Left cardiac atrium (tissue), 4 donors: ENCODE measurements at regions not wholly inside any gene's neighbourhood (a gene's known extent, or its start where the extent isn't known, plus 50 kb on each side); places are given as distances from the start of the nearest gene placed in this dataset.

ENCODE experiments used
- ATAC-seq, 2 donors: fragments of 200-7000 bp; cut with Tn5 transposase; one replicate each; pipeline ENCODE4 v1.9.1; 2020; ENCODE audit warnings: mild to moderate bottlenecking in 2 of 2, moderate library complexity in 2 of 2
- DNase-seq: peaks from one replicate; pipeline ENCODE4 v3.0.0-alpha.2; 2020
- intact Hi-C, 2 donors: fragments of 100-400 bp; cut with DNase I; formaldehyde crosslinking; loops; one replicate each; pipeline versions ENCODE4 v1.14.1 to v1.15.1; 2022 to 2023
- donor health status: DM: no; HTN: yes; CAD: no.
- donor health status: DM: no; HTN: yes; CAD: no; lungs with severe emphysema.
- donor health status: DM: yes; HTN: yes; CAD: no.
- donor health status: Dilated cardiomyopathy.

GRCh38 chr3:104556372-104557078, 810.2 kb upstream of the ALCAM start:
- no peak for ATAC-seq
- intact Hi-C loops = no loop called here

GRCh38 chr3:104561324-104561723, 805.4 kb upstream of the ALCAM start:
- ATAC-seq (no peak), DNase-seq (no peak)
- intact Hi-C loops = no loop called here

More at GRCh38 chr3:104556372-104557078, 810.2 kb upstream of the ALCAM start:
- DNase-seq = no peak

DNA sequence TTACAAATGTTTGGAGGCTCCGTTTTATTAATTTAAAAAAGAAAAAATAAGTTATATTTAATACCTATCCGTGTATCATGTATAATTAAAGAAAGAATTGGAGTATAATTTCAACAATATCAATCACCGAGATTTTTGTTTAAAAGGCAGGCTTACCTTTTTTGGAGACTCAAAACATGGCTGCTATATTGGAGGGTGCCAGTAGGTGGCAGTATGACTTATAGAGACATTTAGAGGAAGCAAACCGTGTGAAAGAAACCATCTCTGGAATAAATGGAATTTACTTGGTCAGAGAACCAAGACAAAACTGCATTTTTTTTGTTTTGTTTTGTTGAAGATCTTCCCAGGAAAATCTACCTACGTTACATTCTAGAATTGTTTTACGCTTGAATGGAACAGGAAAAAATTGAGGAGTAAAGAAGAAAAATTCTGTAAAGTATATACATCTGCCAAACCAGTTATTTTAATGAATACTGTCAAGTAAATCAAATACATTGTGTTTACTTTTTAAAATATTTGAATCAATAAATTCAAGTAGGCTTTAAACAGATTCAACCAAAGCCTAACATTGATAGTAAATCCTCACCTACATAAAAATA, 802.6 kb upstream of the ALCAM start:
- intact Hi-C loops = no loop called here
- ATAC-seq = no peak
- peak; percentile 37 for DNase-seq

DNA sequence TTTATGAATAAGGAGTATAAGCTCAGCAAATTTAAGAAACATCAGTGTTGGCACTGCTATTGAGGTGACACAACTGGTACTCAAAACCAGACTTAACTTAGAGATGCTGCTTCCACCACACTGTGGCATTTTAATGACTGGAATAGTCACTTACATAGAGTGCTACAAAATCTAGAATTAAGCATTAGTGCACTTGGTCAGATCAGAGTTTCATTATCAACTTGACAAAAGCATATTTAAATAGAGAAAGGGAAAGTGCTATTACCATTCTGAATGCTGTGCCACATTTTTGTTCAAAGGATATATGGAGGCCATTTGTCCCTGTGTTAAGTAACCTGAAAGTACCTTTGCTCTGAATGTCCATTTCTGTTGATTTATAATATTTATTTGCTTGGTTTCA, 800.7 kb upstream of the ALCAM start:
- ATAC-seq (no peak), DNase-seq (no peak)
- intact Hi-C loops = no loop called here

- intact Hi-C loops = no loop called here
- DNase-seq (no peak), ATAC-seq (no peak)
Observed at GRCh38 chr3:104575634-104576033, 791.1 kb upstream of the ALCAM start.

- intact Hi-C loops = no loop called here
- ATAC-seq = no peak
- DNase-seq = no peak
Observed at GRCh38 chr3:104578558-104578957, 788.2 kb upstream of the ALCAM start.

- intact Hi-C loops = no loop called here
- ATAC-seq = no peak
- DNase-seq = no peak
Observed at GRCh38 chr3:104582092-104582491, 784.6 kb upstream of the ALCAM start.

- DNase-seq (no peak), ATAC-seq (no peak)
- intact Hi-C loops = no loop called here
Observed at GRCh38 chr3:104584682-104585081, 782.0 kb upstream of the ALCAM start.

- no peak for DNase-seq
- intact Hi-C loops = no loop called here
- ATAC-seq = no peak
Observed at GRCh38 chr3:104586344-104586743, 780.4 kb upstream of the ALCAM start.

DNA sequence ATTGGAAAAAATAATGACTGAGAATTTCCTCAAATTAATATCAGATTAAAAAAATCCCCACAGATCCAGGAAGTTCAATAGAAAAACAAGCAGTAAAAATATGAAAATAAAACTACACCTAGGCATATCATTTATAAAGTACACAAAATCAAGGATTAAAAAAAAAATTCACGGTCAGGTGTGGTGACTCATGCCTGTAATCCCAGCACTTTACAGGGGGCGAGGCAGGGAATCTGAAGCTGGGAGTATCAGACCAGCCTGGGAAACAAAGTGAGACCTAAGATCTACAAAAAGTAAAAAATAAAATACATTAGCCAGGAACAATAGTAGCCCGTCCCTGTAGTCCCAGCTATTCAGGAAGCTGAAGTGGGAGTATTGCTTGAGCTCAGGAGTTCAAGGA, 778.3 kb upstream of the ALCAM start:
- no peak for ATAC-seq
- no peak for DNase-seq
- intact Hi-C loops = no loop called here

DNA sequence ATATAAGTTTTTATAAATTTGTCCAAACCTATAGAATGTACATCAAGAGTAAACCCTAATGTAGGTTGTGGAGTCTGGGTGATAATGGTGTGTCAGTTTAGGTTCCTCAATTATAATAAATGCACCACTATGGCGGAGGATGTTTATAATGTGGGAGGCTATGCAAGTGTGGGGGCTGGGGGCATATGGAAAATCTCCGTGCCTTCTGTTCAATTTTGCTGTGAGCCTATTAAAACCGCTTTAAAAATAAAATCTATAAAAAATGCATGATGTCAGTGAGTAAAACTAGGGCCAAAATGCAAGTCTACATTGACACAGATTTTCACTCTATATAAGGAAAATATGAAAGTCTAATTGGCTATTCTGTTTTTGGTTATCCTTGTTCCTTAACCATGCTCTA, 774.9 kb upstream of the ALCAM start:
- ATAC-seq (no peak), DNase-seq (no peak)
- intact Hi-C loops = no loop called here

DNA sequence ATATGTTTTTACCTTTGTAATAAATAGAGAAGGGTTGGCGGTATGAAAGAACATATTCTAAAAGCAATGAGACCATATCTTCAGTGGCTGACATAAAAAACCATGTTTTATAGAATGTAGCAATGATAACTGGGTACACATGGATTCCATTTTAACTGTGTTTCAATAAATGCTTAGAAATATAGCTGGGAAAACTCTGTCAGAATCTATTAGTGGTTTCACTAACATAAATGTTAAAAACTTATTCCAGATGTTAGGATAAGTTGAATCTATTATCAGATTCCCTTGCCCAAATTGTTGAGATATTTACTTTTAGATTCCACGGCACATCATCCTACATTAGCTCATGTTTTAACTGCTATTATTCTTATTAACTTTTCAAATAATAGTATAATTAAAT, 772.2 kb upstream of the ALCAM start:
- intact Hi-C loops = no loop called here
- DNase-seq (no peak), ATAC-seq (no peak)

DNA sequence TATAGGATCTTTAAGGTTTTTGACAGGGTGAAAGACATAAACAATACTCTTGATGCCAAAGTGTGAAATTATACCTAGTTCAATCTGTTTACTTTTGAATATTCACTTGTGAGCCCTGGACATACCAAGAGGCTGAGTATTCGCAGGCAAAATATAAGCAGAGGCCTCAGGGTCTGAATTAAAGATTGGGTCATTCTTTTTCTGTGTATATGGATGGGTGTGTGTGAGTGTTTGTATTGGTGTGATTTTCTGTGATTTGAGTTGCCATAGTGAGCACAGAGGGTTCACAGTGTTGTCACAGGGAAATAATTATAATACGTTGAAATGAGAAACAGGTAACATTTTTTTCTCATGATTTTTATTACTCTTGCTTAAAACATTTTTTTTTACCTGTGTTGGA, 770.7 kb upstream of the ALCAM start:
- DNase-seq (no peak), ATAC-seq (no peak)
- intact Hi-C loops = no loop called here

GRCh38 chr3:104596551-104596950, 770.2 kb upstream of the ALCAM start:
- DNase-seq (no peak), ATAC-seq (peak in 1 of 2 donors; percentile 44)
- intact Hi-C loops = no loop called here

DNA sequence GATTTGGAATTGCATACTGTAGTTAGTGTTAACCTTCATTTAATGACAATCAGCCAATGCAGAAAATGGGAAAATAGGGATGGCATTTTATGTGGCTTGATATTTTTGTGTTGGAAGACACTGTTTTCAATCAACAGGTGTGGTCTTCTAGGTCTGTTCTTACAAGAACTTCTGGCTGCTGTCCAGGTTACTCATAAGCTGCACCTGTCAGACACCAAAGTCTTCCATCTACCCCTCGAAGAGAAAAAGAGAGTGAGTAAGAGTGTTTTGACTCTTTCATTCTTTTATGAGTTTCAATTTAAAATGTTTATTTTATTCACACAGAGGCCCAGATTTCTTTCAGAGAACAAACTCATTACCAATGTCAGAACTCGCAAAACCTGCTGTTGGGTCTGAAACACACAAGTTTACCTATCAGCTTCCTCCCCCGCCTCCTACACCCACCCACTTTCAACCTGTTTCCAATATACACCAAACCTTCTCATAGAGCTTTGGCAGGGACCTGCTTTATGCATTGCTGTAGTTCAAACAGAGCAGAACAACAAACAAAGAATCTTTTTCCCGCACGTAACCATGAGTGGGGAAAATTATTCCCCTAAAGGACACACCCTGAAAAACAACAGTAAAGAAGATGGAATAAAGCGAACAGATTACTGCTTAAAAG, 767.7 kb upstream of the ALCAM start:
- DNase-seq (no peak), ATAC-seq (no peak)
- intact Hi-C loops = no loop called here

- ATAC-seq (no peak), DNase-seq (no peak)
- intact Hi-C loops = no loop called here
Observed at GRCh38 chr3:104604326-104605010, 762.2 kb upstream of the ALCAM start.

DNA sequence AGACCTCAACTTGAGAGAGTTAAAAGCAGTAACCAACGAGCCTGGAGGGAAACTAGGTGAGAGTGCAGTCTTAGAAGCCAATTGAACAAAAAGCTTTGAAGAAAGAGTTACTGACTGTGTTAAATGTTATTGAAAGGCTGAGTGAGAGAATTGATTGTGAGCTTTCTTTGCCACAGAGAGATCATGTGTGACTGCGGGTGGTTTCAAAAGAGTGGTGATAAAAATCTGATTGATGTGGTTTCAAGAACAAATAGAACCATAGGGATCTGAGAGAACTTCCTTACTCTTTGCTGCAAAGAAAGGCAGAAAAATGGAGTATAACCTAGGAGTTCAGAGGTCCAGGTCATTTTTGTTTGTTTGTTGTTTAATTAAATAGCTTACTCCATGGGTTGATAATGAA, 759.9 kb upstream of the ALCAM start:
- intact Hi-C loops = no loop called here
- no peak for ATAC-seq
- DNase-seq = no peak

DNA sequence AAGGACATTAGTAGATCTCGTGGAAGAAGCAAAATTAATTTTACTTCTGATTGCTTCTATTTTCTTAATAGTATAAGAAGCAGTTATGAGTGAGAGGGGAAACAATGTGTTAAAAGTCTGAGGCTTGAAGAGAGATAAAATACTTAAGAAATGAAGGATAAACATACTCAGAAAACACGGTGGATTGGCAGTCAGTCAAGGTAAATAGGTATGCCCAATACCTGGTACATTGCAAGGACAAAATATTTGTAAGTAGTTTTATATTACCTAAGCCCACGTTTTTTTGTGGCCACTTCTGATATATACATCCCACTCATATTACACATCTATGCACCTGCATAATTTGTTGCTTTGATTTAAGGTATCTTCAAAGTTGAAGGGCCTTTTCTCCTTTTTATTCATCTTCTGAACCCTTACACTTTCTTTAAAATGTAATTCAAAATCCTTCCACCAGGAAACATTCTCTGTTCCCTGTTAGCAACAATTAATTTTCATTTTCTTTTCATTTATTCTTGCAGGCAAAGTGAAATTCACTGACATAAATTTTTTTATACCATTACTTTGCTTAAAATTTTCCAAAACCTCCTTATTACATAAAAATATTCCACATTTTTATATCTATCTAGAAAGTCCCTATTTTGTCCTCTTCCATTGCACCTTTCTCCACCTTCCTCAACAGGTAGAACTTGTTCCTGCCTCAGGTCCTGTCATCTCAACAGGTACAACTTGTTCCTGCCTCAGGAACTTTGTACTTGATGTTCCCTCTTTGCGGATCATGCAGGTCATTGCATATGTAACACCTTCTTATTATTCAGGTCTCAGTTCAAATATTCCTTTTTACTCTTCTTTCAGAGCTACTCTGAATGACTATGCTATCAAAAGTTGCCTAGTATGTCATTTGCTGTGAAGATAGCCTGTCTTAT, 755.7 kb upstream of the ALCAM start:
- intact Hi-C loops = no loop called here
- ATAC-seq (no peak), DNase-seq (no peak)

DNA sequence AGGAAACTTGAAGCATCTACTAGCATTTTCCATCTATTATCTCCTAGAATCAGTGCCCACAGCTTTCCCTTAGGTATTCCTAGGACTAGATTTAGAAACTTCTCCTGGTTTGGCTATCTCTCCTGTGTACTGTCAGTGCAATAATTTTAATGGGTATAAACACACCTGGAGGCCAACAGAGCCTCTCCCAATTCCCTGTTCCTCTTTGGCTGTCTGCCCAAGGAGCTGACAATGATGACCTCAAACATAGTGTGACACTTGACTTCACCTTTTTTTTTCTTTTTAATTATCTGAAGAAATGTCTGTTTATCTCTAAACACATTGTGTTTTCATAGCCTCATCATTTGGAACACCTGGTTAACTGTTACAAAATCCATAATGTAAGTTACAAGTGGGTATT, 754.5 kb upstream of the ALCAM start:
- intact Hi-C loops = no loop called here
- DNase-seq (no peak), ATAC-seq (no peak)
